Fibroblast of villous mesenchyme (primary cell): ENCODE measurements at regions not wholly inside any gene's neighbourhood (a gene's known extent, or its start where the extent isn't known, plus 50 kb on each side); places are given as distances from the start of the nearest gene placed in this dataset.

ENCODE experiments used
- DNase-seq: peaks from one replicate; pipeline ENCODE4 v3.0.0-alpha.2; 2010; ENCODE audit warnings: low read depth
- H3K4me3 ChIP-seq: 2 replicates; pipeline ENCODE4 v1.5.1; 2011; ENCODE audit warnings: low read depth, mild to moderate bottlenecking, low read length
- TF ChIP-seq, protein P1 (sequence below): IDR thresholded peaks from 2 replicates; pipeline ENCODE4 v1.5.1; 2012; ENCODE audit warnings: low read depth, mild to moderate bottlenecking, low read length; ENCODE audit not compliant: insufficient read depth

DNA sequence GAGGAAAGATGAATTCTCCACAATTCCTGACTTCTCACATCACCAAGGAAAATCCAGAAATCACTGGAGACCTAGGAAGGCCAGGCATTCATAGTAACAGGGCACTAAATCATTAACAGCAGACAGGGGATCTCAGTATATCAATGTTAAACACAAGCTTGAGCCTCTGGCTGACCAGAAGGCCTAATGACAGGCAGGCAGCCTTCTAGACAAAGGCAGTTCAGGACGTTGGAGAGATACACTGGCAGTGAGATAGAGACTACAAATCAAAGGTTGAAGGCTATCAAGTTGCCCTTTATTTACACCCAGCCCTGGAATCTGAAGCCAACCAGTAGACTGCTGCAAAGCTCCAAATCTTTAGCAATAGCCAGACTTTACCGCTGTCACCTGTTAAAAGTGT lies 422.8 kb upstream of the CCL2 start:
- H3K4me3 ChIP-seq, result no peak overlapping the region
- TF ChIP-seq, protein P1, sequence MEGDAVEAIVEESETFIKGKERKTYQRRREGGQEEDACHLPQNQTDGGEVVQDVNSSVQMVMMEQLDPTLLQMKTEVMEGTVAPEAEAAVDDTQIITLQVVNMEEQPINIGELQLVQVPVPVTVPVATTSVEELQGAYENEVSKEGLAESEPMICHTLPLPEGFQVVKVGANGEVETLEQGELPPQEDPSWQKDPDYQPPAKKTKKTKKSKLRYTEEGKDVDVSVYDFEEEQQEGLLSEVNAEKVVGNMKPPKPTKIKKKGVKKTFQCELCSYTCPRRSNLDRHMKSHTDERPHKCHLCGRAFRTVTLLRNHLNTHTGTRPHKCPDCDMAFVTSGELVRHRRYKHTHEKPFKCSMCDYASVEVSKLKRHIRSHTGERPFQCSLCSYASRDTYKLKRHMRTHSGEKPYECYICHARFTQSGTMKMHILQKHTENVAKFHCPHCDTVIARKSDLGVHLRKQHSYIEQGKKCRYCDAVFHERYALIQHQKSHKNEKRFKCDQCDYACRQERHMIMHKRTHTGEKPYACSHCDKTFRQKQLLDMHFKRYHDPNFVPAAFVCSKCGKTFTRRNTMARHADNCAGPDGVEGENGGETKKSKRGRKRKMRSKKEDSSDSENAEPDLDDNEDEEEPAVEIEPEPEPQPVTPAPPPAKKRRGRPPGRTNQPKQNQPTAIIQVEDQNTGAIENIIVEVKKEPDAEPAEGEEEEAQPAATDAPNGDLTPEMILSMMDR, result no peak
- no peak for DNase-seq

DNA sequence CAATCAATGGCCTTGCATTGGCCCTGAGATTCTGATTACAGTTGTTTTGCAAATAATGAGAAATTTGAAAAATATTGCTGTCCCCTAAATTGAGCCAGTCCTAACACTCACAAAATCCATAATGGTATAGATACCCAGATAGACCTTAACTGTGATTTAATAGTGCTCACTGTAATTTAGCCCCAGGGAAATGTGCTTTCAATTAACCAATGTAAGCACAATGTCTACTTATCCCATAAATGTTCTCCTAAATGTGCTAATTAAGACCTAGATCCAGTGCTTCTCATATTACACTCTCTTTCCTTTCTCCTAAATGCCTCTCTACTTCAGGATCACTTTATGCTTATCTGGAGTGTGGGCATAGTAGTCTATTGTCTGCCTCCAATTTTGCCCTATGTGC lies 417.8 kb upstream of the CCL2 start:
- DNase-seq, result no peak
- H3K4me3 ChIP-seq, result no peak overlapping the region
- TF ChIP-seq, protein P1, result no peak

DNA sequence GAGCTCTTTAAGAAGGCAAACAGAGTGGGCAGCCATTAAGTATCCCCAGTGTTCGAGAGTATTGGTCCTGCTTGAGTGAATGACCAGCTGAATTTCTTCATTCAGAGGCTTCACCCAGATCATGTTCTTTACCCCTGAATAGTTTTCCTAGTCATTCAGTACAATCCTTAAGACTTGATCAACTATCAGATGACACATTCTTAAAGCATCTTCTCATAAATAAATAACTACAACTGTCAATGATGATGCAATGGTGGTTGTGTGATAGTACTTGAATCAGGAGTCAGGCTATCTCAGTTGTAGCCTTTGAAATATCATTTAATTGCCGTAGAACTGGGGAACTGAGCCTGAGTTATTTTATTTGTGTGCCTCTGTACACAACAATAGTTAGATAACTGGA lies 416.8 kb upstream of the CCL2 start:
- no peak for DNase-seq
- no peak overlapping the region for H3K4me3 ChIP-seq
- TF ChIP-seq, protein P1, result no peak

DNA sequence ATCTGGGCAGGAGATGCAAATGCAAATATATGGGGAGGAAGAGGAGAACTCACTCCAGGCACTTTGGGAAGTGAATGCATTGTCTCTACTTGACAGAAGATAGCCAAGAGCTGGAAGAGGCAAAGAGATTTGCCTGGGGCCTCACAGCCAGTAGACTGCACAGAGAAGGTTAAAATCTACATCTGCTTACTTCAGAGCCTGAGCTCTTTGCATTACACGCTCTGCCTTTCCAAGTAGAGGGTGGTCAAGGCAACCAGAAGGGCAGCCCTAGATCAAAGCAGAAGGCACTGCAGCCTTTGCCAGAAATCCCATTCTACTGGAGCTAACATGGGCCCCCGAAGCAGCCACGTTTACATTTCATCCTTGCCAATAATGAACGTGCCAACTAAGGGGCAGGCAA lies 407.2 kb upstream of the CCL2 start:
- TF ChIP-seq, protein P1, result no peak
- DNase-seq, result no peak

DNA sequence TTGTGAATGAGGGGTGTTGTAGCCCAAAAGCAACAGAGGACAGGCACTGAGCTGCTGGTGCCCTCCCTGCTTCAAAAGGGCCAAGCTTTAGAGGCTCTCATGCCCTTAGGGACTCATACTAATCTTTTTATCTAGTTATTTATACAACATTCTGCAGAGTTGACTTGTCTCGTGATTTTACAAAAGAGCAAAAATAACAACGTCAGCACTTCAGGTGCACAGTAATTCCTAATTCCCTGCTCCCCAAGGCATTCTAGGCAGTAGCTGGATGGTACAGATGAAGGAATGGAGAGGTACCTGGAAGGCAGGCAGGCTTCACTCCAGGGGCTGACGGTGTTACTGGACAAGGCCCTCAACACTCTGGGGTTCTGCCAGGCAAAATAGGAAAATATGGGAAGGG lies 406.7 kb upstream of the CCL2 start:
- H3K4me3 ChIP-seq, result no peak overlapping the region
- TF ChIP-seq, protein P1, result no peak
- no peak for DNase-seq

More for the DNA sequence above, 407.2 kb upstream of the CCL2 start:
- H3K4me3 ChIP-seq, result no peak overlapping the region

DNA sequence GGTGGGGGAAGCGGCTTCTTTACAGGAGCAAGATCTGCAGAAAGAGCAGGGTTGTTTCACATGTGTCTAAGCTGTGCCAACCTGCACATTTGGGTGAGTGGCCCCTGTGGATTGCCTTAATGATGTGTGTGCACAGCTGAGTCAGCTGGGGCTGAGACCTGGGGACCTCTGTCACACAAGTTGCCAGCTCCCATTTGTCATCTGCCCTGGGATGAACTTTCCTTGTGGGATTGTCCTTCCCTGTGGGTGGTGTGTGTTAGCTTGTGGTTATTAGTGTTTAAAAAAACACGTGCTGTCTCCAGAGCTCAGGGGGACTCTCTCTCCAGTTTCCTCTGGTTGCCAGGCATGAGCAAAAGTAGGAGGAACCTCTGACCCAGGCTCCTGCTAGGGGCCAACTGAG lies 400.5 kb upstream of the CCL2 start:
- no peak overlapping the region for H3K4me3 ChIP-seq
- TF ChIP-seq, protein P1, result no peak
- DNase-seq, result no peak

DNA sequence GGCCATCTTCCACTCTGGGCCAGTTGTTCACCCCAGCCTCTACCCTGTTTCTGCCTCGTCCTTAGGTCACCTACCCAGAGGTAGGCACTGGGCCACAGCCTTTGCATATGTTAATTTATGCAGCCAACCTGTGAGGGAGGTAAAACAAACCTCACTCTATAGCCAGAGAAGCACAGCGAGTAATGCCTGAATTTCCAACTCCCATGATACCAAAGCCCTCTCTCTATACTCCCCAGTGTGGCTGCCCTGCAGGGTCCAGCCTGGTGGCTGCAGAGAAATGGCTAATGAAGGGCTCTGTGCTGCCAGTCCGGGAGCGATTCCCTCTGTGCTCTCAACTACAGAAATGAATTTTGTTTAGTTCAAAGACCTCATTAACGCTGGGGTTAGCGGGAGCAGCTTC lies 397.0 kb upstream of the CCL2 start:
- H3K4me3 ChIP-seq, result no peak overlapping the region
- no peak for DNase-seq
- TF ChIP-seq, protein P1, result no peak
